HepG2 (cell line): ENCODE measurements at regions not wholly inside any gene's neighbourhood (a gene's known extent, or its start where the extent isn't known, plus 50 kb on each side); places are given as distances from the start of the nearest gene placed in this dataset.

Experiments
- BATF2 ChIP-seq: sonication (generic); formaldehyde crosslinking; IDR thresholded peaks from 2 replicates; pipeline ENCODE4 v1.8.0; 2022; ENCODE audit warnings: mild to moderate bottlenecking, missing genetic modification reagents, moderate library complexity
- DPF2 ChIP-seq: sonication (generic); formaldehyde crosslinking; IDR thresholded peaks from 2 replicates; pipeline ENCODE4 v1.4.0; 2020; ENCODE audit warnings: mild to moderate bottlenecking, low read depth, missing genetic modification reagents, borderline replicate concordance
- GABPB1 ChIP-seq: IDR thresholded peaks from 2 replicates; pipeline ENCODE4 v1.6.1; 2016; ENCODE audit warnings: mild to moderate bottlenecking, missing genetic modification reagents, moderate library complexity, missing compliant biosample characterization
- GTF3A ChIP-seq: sonication (generic); formaldehyde crosslinking; conservative IDR thresholded peaks from 2 replicates; pipeline ENCODE4 v1.4.0; 2020; ENCODE audit warnings: mild to moderate bottlenecking, missing genetic modification reagents
- HMGXB3 ChIP-seq: sonication (generic); formaldehyde crosslinking; IDR thresholded peaks from 2 replicates; pipeline ENCODE4 v1.4.0; 2020; ENCODE audit warnings: missing genetic modification reagents, borderline replicate concordance
- KLF13 ChIP-seq: sonication (generic); formaldehyde crosslinking; IDR thresholded peaks from 2 replicates; pipeline ENCODE4 v1.4.0; 2020; ENCODE audit warnings: mild to moderate bottlenecking, missing genetic modification reagents
- NBN ChIP-seq: fragments of 450-650 bp; conservative IDR thresholded peaks from 2 replicates; pipeline ENCODE4 v1.6.1; 2017
- NR2F6 ChIP-seq, 2 experiments: IDR thresholded peaks; 2 replicates each; pipeline ENCODE4 v1.6.1; 2016; ENCODE audit warnings: antibody characterized with exemption in 1 of 2, mild to moderate bottlenecking in 1 of 2
- TCF12 ChIP-seq, 2 experiments: fragments of 450-650 bp in 1 of 2; sonication (generic) in 1 of 2; formaldehyde crosslinking in 1 of 2; IDR thresholded peaks; 2 replicates each; pipeline versions ENCODE4 v1.6.1 to v1.8.0; 2017 to 2022; ENCODE audit warnings: antibody characterized with exemption in 1 of 2, mild to moderate bottlenecking in 1 of 2, missing genetic modification reagents in 1 of 2, moderate library complexity in 1 of 2
- THRA ChIP-seq: sonication (generic); formaldehyde crosslinking; IDR thresholded peaks from 2 replicates; pipeline ENCODE4 v1.4.0; 2020; ENCODE audit warnings: missing genetic modification reagents, borderline replicate concordance
- ZNF34 ChIP-seq: sonication (generic); formaldehyde crosslinking; IDR thresholded peaks from 2 replicates; pipeline ENCODE4 v1.4.0; 2020; ENCODE audit warnings: mild to moderate bottlenecking, missing genetic modification reagents, borderline replicate concordance
- TF ChIP-seq, protein P1 (sequence below): sonication (generic); formaldehyde crosslinking; IDR thresholded peaks from 2 replicates; pipeline ENCODE4 v1.4.0; 2020; ENCODE audit warnings: mild to moderate bottlenecking, missing genetic modification reagents, borderline replicate concordance
- TF ChIP-seq, protein P2 (sequence below): IDR thresholded peaks from 2 replicates; pipeline ENCODE4 v1.6.1; 2018; ENCODE audit warnings: missing genetic modification reagents, mild to moderate bottlenecking, missing compliant biosample characterization

DNA sequence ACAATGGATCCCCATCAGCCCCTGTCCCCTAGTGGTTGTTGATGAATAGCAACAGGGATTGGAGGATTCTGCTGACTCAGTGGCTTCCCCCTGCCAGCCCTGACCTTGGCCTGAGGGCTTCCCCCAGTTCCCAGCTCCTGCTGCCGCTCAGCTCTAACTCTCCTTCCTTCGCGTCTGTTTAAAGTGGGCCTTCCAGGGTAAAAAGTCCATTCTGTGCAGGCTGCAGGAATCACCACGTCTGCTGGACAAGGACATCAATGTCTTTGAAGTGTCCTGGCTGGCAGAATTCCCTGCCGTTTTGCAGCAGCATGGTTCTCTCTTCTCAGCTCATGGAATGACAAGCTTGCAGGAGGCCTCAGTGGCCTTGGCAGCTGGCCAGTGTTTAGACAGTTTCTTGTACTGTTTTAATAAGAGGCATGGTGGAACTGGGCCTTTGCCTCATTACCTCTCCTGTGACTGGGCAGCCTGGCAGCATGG lies 152.5 kb upstream of the STX18 start (continued):
- TF ChIP-seq TCF12 (IDR thresholded peaks at IDR 0.05) (no peak), TCF12 (CRISPR knock-in tag; IDR thresholded peaks at IDR 0.05) (0 out of 2 replicates have a peak, but pooled peaks have one; percentile 22), BATF2 (CRISPR knock-in tag) (no peak), NR2F6 (IDR thresholded peaks at IDR 0.05) (peak; percentile 70), NR2F6 (CRISPR knock-in tag; IDR thresholded peaks at IDR 0.05) (peak; percentile 87), ZNF34 (no peak), THRA (CRISPR knock-in tag) (peak; percentile 80; the same call in 1 of the 2 replicates), DPF2 (CRISPR knock-in tag) (peak; percentile 66; the same call in 1 of the 2 replicates), KLF13 (CRISPR knock-in tag) (no peak), NBN (no peak), GABPB1 (CRISPR knock-in tag) (peak; percentile 29; the same call in 1 of the 2 replicates), HMGXB3 (CRISPR knock-in tag) (0 out of 2 replicates have a peak, but pooled peaks have one; percentile 48), GTF3A (CRISPR knock-in tag) (0 out of 2 replicates have a peak, but pooled peaks have one; percentile 50)
- TF ChIP-seq, protein P1, sequence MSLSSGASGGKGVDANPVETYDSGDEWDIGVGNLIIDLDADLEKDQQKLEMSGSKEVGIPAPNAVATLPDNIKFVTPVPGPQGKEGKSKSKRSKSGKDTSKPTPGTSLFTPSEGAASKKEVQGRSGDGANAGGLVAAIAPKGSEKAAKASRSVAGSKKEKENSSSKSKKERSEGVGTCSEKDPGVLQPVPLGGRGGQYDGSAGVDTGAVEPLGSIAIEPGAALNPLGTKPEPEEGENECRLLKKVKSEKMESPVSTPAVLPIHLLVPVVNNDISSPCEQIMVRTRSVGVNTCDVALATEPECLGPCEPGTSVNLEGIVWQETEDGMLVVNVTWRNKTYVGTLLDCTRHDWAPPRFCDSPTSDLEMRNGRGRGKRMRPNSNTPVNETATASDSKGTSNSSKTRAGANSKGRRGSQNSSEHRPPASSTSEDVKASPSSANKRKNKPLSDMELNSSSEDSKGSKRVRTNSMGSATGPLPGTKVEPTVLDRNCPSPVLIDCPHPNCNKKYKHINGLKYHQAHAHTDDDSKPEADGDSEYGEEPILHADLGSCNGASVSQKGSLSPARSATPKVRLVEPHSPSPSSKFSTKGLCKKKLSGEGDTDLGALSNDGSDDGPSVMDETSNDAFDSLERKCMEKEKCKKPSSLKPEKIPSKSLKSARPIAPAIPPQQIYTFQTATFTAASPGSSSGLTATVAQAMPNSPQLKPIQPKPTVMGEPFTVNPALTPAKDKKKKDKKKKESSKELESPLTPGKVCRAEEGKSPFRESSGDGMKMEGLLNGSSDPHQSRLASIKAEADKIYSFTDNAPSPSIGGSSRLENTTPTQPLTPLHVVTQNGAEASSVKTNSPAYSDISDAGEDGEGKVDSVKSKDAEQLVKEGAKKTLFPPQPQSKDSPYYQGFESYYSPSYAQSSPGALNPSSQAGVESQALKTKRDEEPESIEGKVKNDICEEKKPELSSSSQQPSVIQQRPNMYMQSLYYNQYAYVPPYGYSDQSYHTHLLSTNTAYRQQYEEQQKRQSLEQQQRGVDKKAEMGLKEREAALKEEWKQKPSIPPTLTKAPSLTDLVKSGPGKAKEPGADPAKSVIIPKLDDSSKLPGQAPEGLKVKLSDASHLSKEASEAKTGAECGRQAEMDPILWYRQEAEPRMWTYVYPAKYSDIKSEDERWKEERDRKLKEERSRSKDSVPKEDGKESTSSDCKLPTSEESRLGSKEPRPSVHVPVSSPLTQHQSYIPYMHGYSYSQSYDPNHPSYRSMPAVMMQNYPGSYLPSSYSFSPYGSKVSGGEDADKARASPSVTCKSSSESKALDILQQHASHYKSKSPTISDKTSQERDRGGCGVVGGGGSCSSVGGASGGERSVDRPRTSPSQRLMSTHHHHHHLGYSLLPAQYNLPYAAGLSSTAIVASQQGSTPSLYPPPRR (CRISPR knock-in tag), result peak; percentile 45; the same call in 1 of the 2 replicates
- TF ChIP-seq, protein P2, sequence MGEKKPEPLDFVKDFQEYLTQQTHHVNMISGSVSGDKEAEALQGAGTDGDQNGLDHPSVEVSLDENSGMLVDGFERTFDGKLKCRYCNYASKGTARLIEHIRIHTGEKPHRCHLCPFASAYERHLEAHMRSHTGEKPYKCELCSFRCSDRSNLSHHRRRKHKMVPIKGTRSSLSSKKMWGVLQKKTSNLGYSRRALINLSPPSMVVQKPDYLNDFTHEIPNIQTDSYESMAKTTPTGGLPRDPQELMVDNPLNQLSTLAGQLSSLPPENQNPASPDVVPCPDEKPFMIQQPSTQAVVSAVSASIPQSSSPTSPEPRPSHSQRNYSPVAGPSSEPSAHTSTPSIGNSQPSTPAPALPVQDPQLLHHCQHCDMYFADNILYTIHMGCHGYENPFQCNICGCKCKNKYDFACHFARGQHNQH (CRISPR knock-in tag), result peak; percentile 75; the same call in 1 of the 2 replicates
